GM12875 (cell line): ENCODE measurements at regions not wholly inside any gene's neighbourhood (a gene's known extent, or its start where the extent isn't known, plus 50 kb on each side); places are given as distances from the start of the nearest gene placed in this dataset.

Source experiments
- H3K4me3 ChIP-seq: one replicate; pipeline ENCODE4 v1.5.1; 2011; ENCODE audit warnings: low read depth, low read length, control low read depth
- CTCF ChIP-seq: IDR thresholded peaks from 2 replicates; pipeline ENCODE4 v1.5.1; 2011; ENCODE audit warnings: low read depth, mild to moderate bottlenecking, control low read depth, inconsistent platforms, low read length, moderate library complexity, borderline replicate concordance; ENCODE audit not compliant: insufficient read depth

GRCh38 chr7:113825832-113826231 is 93.0 kb downstream of the PPP1R3A start:
- no peak for TF ChIP-seq CTCF
- H3K4me3 ChIP-seq = no peak overlapping the region

GRCh38 chr7:113824117-113824823 is 94.5 kb downstream of the PPP1R3A start:
- no peak overlapping the region for H3K4me3 ChIP-seq
- TF ChIP-seq CTCF = no peak

- H3K4me3 ChIP-seq = no peak overlapping the region
- no peak for TF ChIP-seq CTCF
Observed at GRCh38 chr7:113819474-113819873, 99.3 kb downstream of the PPP1R3A start.

GRCh38 chr7:113816639-113817038 is 102.2 kb downstream of the PPP1R3A start:
- TF ChIP-seq CTCF = no peak
- no peak overlapping the region for H3K4me3 ChIP-seq

- no peak overlapping the region for H3K4me3 ChIP-seq
- TF ChIP-seq CTCF = no peak
Observed at GRCh38 chr7:113813471-113813870, 105.3 kb downstream of the PPP1R3A start.

- H3K4me3 ChIP-seq = no peak overlapping the region
- TF ChIP-seq CTCF = no peak
Observed at GRCh38 chr7:113812591-113813255, 106.1 kb downstream of the PPP1R3A start.

- no peak for TF ChIP-seq CTCF
- H3K4me3 ChIP-seq = no peak overlapping the region
Observed at GRCh38 chr7:113810080-113810744, 108.6 kb downstream of the PPP1R3A start.
